H7 (cell line): ENCODE measurements at regions not wholly inside any gene's neighbourhood (a gene's known extent, or its start where the extent isn't known, plus 50 kb on each side); places are given as distances from the start of the nearest gene placed in this dataset.
"Not testable (repeated sequence)": the region's sequence is repeated elsewhere in the genome, so short reads cannot be mapped to it uniquely, and the experiment has no call there.

Experiments
- DNase-seq: peaks from one replicate; pipeline ENCODE4 v3.0.0; 2012
- H3K27me3 ChIP-seq: 2 replicates; pipeline ENCODE4 v1.6.0; 2011; ENCODE audit warnings: mild to moderate bottlenecking, low read length; ENCODE audit not compliant: control insufficient read depth, insufficient read depth
- H3K36me3 ChIP-seq: replicated peaks from 2 replicates; pipeline ENCODE4 v1.5.1; 2011; ENCODE audit warnings: low read length; ENCODE audit not compliant: control insufficient read depth, insufficient read depth
- H3K4me3 ChIP-seq: 2 replicates; pipeline ENCODE4 v1.5.1; 2011; ENCODE audit warnings: low read depth, mild to moderate bottlenecking, control low read depth, low read length, moderate library complexity; ENCODE audit not compliant: insufficient read depth

DNA sequence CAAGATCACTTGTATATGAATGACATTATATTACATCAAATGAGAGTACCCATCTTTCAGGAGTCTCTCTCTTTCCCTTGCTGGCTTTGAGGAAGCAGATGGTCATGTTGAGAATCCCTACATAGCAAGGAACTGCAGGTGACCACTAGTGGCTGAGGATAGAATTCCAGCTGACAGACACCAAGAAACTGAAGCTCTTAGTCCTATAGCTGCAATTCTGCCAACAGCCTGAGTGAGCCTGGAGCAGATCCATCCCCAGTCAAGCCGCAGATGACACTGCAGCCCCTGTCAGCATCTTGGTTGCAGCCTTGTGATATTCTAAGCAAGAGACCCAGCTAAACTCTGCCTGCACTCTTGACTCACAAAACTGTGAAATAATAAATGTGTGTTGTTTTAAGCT, 531.5 kb downstream of the CSNK1G3 start:
- Histone ChIP-seq H3K36me3 (no peaks in the 10 kb centered on the region), H3K27me3 (no peaks in the 10 kb centered on the region), H3K4me3 (no peak overlapping the region)
- DNase-seq = peak; percentile 4

DNA sequence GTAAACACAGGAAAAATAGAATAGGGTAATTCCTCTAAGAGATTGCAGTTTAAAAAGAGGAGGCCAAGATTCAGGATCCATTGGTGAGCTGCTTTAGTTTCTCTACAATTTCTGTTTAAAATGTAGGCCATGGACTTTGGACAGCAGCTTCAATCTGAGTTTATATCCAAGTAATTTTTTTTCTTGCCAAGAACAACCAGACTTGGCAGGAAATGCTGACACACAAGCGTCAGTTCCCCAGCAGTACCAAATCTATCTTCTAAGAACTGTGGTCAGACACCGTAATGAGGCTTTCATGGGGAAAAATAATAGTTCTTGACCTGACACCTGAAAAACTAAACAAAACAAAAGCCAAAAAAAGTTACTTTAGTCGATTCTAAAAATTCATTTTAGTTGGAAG, 528.8 kb downstream of the CSNK1G3 start:
- no peak for DNase-seq
- Histone ChIP-seq H3K36me3 (no peaks in the 10 kb centered on the region), H3K4me3 (no peak overlapping the region), H3K27me3 (no peaks in the 10 kb centered on the region)

DNA sequence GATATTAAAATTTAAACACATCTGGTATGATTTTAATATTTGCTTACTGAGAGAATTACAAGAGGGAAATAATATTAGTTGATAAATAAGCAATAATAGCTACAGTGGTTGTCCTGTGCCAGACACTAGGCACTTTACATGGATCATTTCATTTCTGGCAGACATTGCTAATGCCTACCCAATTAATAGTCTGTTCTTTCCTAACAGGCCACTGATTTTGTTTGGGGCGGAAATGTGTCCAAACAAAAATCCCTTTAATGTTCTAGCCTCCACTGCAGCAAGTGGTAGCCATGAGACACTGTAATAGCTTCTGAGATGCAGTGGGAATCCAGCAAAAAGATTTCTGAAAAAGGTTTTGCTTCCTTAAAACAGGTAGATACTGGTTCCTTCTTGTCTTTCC, 527.4 kb downstream of the CSNK1G3 start:
- no peak overlapping the region for H3K4me3 ChIP-seq

DNA sequence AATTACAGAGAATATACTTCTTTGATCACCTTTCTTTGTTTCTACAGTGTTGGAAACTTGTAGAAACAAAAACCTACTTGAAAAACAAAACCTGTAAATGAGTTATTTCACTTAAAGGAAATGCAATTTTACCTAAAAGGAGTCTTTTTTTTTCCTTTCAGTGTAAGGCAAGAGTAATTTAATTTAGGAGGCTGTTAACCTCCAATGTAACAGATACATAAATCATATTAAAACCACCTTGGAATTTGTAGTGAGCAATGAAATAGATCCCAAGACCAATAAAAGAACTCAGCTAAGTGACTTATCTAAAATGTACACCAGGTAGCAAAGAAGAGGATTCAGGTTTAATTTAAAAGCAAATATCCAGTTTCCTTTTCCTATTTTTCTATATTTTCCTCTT, 524.8 kb downstream of the CSNK1G3 start:
- Histone ChIP-seq H3K27me3 (no peaks in the 10 kb centered on the region), H3K36me3 (no peaks in the 10 kb centered on the region), H3K4me3 (no peak overlapping the region)
- DNase-seq = no peak

More for the DNA sequence above, 527.4 kb downstream of the CSNK1G3 start:
- DNase-seq = no peak
- Histone ChIP-seq H3K36me3 (no peaks in the 10 kb centered on the region), H3K27me3 (no peaks in the 10 kb centered on the region)

DNA sequence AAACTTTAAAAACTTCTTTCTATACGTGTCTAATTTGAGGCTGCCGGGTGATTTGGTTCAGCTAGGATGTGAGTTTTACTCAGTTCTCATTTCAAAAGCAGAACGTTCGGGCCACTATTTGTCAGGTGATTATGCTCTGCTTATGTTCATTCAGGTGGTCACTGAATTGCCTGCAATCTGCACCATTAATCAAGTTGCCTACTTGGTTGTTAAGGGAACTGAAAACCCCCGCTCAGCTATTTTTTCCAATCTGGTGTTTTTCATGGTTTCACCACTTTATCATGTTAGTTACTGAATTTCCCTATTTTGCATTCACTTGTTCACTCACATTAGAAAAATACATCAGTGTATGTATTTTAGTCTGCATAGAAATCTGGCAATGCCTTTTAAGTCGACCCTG, 523.0 kb downstream of the CSNK1G3 start:
- DNase-seq = no peak
- H3K4me3 ChIP-seq = no peak overlapping the region
- H3K27me3 ChIP-seq = no peaks in the 10 kb centered on the region
- H3K36me3 ChIP-seq = no peaks in the 10 kb centered on the region

DNA sequence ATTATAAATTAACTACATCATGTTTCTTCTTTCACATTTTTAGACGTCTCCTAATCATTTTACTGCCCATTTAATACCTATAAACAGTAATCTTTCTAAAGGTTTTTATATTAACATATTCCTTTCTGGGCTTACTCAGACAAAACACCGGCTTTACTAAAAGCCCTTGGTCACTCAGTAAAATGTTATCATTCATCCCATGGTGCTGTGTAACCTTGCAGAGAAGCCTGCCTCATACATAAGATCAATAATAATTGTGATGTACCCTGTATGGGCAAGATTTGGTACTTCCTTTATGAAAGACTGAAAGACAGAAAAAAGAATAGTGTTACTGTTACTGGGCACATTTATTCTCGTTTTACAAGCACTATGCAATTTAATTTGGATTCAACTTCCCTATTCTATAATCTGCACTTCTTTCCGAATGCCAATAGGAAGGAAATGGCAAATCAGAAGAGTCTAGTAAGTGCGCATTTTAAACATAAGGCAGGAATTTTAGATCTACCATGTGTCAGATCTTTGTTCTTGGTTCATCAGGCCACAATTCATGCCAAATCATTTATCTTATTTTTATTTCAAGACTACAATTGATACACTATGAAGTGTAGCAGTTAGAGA, 522.2 kb downstream of the CSNK1G3 start:
- Histone ChIP-seq H3K4me3 (no peak overlapping the region), H3K27me3 (no peaks in the 10 kb centered on the region), H3K36me3 (no peaks in the 10 kb centered on the region)
- DNase-seq = no peak

DNA sequence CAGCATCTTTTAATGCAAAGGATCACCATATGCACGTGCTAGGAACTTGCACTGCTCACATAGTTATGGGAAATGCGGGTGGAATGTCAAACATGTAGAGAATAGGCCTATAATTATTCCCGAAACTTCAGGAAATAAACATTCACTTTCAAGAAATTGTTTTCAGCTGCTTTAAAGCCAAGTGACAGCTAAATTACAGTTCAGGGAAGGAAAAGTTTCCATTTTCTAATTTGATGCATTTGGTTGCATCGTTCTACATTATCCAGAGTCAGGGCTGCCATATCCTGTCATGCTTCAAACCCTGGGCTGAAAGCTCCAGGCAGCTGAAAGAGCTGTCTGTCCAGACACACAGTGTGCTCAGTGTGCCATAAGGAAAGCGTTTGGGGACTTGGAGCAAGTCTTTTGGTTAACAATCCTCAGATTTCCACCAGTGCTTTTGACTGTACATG, 518.1 kb downstream of the CSNK1G3 start:
- no peaks in the 10 kb centered on the region for H3K36me3 ChIP-seq
- DNase-seq = no peak

DNA sequence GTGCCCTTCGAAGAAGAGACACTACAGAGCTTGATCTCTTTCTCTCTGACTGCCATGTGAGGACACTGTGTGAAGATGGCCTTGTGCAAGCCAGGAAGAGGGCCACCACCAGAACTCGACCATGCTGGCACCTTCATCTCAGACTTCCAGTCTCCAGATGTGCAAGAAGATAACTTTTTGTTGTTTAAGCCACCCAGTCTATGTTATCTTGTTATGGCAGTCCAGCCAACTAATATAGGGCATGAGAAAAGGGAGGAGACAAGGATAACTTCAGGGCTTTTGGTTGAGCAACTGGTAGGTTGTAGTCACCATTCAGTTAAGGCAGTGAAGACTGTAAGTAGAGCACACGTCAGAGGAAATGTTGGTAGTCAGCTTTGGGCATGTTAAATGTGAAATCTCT, 515.5 kb downstream of the CSNK1G3 start:
- no peak for DNase-seq

More for the DNA sequence above, 518.1 kb downstream of the CSNK1G3 start:
- Histone ChIP-seq H3K4me3 (no peak overlapping the region), H3K27me3 (no peaks in the 10 kb centered on the region)

DNA sequence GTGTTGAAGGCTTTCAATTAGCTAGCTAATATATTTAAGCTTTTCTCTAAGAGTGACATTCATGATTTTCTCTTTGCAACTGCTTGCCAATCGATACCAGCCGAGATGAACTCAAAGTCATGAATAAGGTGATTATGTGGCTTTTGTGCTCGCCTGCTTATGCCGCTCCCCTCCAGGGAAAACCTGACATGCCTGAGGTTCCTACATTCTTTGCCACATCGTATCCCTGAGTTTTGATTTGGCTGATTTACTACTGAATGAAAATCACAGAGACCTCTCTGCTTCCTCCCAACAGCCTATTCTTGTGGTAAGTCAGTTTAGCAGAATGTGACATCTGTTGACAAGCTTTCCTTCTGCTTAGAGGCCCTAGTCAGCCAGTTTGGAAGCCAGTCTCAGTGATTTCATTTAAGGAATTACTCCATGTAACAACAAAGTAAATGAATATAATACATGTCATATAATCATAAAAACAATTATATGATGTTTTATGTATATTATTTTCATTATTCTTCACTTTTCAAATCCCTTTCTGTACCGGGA, 513.4 kb downstream of the CSNK1G3 start:
- peak; percentile 14 for DNase-seq
- Histone ChIP-seq H3K36me3 (no peaks in the 10 kb centered on the region), H3K27me3 (no peaks in the 10 kb centered on the region), H3K4me3 (no peak overlapping the region)

More for the DNA sequence above, 515.5 kb downstream of the CSNK1G3 start:
- Histone ChIP-seq H3K36me3 (no peaks in the 10 kb centered on the region), H3K27me3 (no peaks in the 10 kb centered on the region), H3K4me3 (no peak overlapping the region)

DNA sequence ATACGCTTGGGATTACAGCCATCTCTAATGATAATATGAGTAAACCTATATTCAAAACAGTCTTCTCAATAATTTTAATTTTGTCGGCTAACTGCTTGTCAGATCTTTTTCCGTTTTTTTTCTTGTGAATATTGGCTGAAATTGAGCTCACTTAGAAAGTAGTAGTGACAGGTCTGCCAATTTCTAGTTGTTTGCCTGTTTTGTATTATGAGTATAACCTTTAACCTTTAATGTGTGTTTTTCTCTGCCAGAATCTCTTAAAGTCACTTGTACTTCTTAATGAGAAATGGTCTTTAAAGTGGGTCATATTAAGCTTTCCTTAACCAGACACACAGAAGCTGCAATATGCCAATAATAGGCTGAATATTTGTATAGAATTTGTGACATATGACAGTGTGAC, 511.0 kb downstream of the CSNK1G3 start:
- H3K27me3 ChIP-seq = no peaks in the 10 kb centered on the region

DNA sequence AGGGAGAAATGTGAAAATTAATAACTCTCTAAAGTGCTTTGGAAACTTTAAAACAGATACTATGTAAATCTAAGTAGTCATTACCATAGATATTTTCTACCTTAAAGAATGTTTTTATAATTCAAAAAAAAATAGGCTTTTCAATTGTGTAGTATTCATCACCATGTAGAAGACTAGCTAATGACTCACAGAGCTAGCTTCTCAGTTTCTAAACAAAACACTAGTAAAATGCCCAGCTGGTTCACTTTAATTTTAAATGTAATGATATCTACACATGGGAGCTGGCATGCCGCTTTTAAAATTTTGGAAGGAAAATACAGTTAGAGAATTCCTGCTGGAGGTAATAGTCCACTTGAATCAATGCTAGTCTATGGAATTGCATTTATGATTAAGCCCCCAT, 509.8 kb downstream of the CSNK1G3 start:
- no peak overlapping the region for H3K4me3 ChIP-seq
- no peak for DNase-seq
- no peaks in the 10 kb centered on the region for H3K36me3 ChIP-seq
- no peaks in the 10 kb centered on the region for H3K27me3 ChIP-seq

More for the DNA sequence above, 511.0 kb downstream of the CSNK1G3 start:
- no peak overlapping the region for H3K4me3 ChIP-seq
- DNase-seq = no peak
- H3K36me3 ChIP-seq = no peaks in the 10 kb centered on the region

DNA sequence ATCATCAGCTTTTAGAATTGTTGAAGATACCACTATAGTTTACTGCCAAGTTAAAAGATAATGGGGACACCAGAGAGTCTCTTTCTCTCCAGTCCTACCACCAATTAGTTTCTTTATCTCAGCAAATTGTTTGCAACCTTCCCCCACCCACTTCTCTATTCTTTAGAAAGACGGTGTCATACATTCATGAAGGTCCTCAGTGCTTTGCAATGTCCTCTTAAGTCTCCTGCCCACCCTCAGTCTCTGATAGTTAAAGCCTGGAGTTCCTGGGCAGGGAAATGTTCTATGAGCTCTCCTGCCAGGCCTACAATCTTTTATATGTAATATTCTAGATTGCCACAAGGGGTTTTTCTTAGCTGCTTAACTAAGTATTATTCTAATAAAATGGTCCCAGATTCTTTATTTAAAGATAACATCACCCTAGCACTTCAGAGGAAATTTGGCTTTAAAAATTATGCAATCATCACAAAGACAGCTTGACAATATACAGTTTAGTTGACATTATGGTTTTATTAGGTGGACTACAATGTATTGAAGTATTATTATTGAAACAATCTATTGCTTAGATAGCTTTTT, 509.2 kb downstream of the CSNK1G3 start:
- Histone ChIP-seq H3K4me3 (no peak overlapping the region), H3K27me3 (no peaks in the 10 kb centered on the region), H3K36me3 (no peaks in the 10 kb centered on the region)
- no peak for DNase-seq

DNA sequence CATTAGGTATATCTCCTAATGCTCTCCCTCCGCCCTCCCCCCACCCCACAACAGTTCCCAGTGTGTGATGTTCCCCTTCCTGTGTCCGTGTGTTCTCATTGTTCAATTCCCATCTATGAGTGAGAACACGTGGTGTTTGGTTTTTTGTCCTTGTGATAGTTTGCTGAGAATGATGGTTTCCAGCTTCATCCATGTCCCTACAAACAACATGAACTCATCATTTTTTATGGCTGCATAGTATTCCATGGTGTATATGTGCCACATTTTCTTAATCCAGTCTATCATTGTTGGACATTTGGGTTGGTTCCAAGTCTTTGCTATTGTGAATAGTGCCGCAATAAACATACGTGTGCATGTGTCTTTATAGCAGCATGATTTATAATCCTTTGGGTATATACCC, 505.3 kb downstream of the CSNK1G3 start:
- DNase-seq, H3K27me3 ChIP-seq, H3K4me3 ChIP-seq, H3K36me3 ChIP-seq: not testable (repeated sequence)

DNA sequence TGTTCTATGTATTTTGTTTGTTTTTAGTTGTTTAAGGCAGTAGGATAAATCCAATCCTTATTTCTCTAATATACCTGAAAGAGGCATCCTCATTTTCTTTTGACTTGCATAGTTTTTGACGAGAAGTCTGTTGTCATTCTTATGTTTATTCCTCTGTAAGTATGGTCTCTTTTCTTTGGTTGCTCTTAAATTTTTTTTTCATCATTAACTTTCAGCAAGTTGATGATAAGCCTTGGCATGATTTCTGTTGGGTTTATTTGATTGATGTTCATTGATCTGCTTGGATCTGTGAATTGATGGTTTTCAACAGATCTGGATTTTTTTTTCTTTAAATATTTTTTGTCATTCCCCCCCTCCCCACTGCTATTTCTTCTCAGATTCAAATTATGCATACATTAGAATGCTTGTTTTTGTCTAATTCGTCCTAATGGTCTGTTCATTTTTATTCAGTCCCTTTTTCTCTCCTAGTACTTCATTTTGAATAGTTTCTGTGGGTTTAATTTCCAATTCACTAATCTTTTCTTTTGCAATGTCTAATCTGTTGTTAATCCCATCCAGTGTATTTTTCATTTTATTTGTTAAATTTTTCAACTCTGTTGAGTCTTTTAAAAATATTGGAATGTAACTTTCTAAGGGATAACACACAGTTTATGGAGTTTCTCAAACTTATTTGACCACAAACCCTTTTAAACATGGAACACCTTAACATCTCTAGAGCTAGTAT, 495.9 kb downstream of the CSNK1G3 start:
- H3K36me3 ChIP-seq = no peaks in the 10 kb centered on the region
- no peak for DNase-seq
- H3K4me3 ChIP-seq = no peak overlapping the region
- no peaks in the 10 kb centered on the region for H3K27me3 ChIP-seq

DNA sequence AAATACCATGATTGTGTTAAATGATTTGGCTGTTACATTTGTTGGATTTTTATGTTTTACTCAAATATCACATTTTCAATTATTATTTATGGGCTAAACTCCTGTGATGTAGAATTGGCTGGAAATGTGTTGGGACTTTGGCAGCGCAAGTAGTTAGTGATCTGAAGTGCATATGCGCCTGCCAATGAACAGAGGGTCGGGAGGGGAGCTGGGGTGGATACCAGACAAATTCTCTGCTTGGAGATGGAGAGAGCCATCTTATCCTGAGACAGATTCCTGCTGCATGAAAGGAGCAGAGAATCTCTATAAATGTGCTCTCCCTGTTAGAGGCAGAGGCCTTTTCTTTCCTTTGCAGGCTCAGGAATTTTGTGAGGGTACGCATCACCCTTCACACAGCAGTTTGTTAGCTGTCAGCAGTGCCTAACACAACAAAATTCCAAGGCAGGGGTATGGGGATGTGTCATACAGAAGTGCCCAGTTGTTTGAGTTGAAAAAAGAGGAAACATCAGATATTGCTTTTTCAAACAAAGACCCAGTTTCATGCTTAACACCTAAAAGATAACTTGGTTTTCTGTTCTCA, 489.1 kb downstream of the CSNK1G3 start:
- no peak overlapping the region for H3K4me3 ChIP-seq
- no peak for DNase-seq
- no peaks in the 10 kb centered on the region for H3K36me3 ChIP-seq
- no peaks in the 10 kb centered on the region for H3K27me3 ChIP-seq
